ENCODE measurements at regions not wholly inside any gene's neighbourhood (a gene's known extent, or its start where the extent isn't known, plus 50 kb on each side); places are given as distances from the start of the nearest gene placed in this dataset.

DNA sequence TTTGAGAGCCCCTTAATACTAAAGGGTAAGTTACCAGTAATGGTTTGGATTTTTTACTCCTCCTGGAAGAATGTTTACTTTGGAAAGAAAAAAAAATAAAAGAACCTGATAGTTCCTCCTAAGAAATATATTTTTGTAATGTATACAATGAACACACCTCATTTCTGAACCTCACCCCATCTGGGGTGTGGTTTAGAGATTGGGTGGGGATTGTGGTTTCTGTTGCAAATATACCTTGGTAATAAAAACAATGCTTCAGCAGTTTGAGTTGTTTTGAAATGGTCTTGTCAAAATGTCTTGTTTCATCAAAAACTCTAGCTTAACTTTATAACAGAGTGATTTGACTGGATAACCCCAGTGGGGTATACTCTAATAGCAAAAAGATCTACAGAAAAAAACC is 448.9 kb upstream of the MEIS1 start:
- no peak overlapping the region for H3K4me3 ChIP-seq (ENCODE audit: insufficient read depth, low read depth, low read length)
- H3K4me1 ChIP-seq (ENCODE audit: insufficient read depth, low read length) = no peaks in the 10 kb centered on the region
- no peak overlapping the region for H3K9ac ChIP-seq (ENCODE audit: low read length)
- no peaks in the 10 kb centered on the region for H3K79me2 ChIP-seq (ENCODE audit: insufficient read depth, low read length)
- DNase-seq (ENCODE audit: low read depth) (no peak), FAIRE-seq (no peak)
- Mint-ChIP-seq H3K4me3 (ENCODE audit: unreplicated experiment) (no peak overlapping the region), H3K27me3 (ENCODE audit: low read depth, unreplicated experiment) (no peaks in the 10 kb centered on the region), H3K9me3 (ENCODE audit: unreplicated experiment) (peaks cover 1% of the 10 kb centered on the region), H3K36me3 (ENCODE audit: low read depth, unreplicated experiment) (no peaks in the 10 kb centered on the region), H3K4me1 (ENCODE audit: low read depth, unreplicated experiment) (no peaks in the 10 kb centered on the region), H3K27ac (ENCODE audit: unreplicated experiment) (no peak overlapping the region)
- no peaks in the 10 kb centered on the region for H3K9me3 ChIP-seq (ENCODE audit: insufficient read depth, low read depth, low read length)
- no peak overlapping the region for H3K27ac ChIP-seq (ENCODE audit: low read depth, low read length)
- no peaks in the 10 kb centered on the region for H3K27me3 ChIP-seq (ENCODE audit: insufficient read depth, low read length)
- no peaks in the 10 kb centered on the region for H4K20me1 ChIP-seq (ENCODE audit: insufficient read depth, low read length)
- TF ChIP-seq, protein P1, sequence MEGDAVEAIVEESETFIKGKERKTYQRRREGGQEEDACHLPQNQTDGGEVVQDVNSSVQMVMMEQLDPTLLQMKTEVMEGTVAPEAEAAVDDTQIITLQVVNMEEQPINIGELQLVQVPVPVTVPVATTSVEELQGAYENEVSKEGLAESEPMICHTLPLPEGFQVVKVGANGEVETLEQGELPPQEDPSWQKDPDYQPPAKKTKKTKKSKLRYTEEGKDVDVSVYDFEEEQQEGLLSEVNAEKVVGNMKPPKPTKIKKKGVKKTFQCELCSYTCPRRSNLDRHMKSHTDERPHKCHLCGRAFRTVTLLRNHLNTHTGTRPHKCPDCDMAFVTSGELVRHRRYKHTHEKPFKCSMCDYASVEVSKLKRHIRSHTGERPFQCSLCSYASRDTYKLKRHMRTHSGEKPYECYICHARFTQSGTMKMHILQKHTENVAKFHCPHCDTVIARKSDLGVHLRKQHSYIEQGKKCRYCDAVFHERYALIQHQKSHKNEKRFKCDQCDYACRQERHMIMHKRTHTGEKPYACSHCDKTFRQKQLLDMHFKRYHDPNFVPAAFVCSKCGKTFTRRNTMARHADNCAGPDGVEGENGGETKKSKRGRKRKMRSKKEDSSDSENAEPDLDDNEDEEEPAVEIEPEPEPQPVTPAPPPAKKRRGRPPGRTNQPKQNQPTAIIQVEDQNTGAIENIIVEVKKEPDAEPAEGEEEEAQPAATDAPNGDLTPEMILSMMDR (IDR thresholded peaks at IDR 0.05; ENCODE audit: insufficient read depth, low read depth, low read length) = no peak
- TF ChIP-seq EZH2 (IDR thresholded peaks at IDR 0.05; ENCODE audit: insufficient read depth, low read length) = no peak
- no peaks in the 10 kb centered on the region for H3K36me3 ChIP-seq (ENCODE audit: insufficient read depth, low read length)
- H2AFZ ChIP-seq (ENCODE audit: low read depth, low read length) = no peak overlapping the region
- H3K4me2 ChIP-seq (ENCODE audit: low read length) = no peak overlapping the region

DNA sequence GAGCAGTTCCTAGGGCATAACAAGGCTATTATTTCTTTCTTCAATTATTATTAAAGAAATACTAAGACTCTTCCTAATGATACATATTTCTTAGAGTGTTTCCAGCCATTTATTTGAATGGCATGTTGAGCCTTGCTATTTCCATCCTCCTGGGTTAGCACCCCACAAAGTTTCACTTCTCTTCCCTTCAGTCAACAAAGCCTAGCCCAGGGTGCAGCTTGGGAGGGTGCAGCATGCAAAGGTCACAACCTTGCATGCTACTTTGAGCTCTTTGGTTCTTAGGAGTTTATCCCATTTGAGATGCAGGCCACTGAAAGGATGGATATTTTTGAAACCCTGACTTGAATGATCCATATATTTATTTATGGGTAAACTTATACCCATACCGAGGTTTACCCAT is 454.4 kb upstream of the MEIS1 start:
- Mint-ChIP-seq H3K36me3 (ENCODE audit: low read depth, unreplicated experiment) (no peaks in the 10 kb centered on the region), H3K4me3 (ENCODE audit: unreplicated experiment) (no peak overlapping the region), H3K27me3 (ENCODE audit: low read depth, unreplicated experiment) (no peaks in the 10 kb centered on the region), H3K9me3 (ENCODE audit: unreplicated experiment) (no peaks in the 10 kb centered on the region), H3K27ac (ENCODE audit: unreplicated experiment) (no peak overlapping the region), H3K4me1 (ENCODE audit: low read depth, unreplicated experiment) (no peaks in the 10 kb centered on the region)
- H4K20me1 ChIP-seq (ENCODE audit: insufficient read depth, low read length) = no peaks in the 10 kb centered on the region
- H3K36me3 ChIP-seq (ENCODE audit: insufficient read depth, low read length) = no peaks in the 10 kb centered on the region
- H2AFZ ChIP-seq (ENCODE audit: low read depth, low read length) = no peak overlapping the region
- DNase-seq (ENCODE audit: low read depth) = no peak
- no peaks in the 10 kb centered on the region for H3K4me1 ChIP-seq (ENCODE audit: insufficient read depth, low read length)
- H3K9me3 ChIP-seq (ENCODE audit: insufficient read depth, low read depth, low read length) = no peaks in the 10 kb centered on the region
- H3K27ac ChIP-seq (ENCODE audit: low read depth, low read length) = no peak overlapping the region
- no peak overlapping the region for H3K4me3 ChIP-seq (ENCODE audit: insufficient read depth, low read depth, low read length)
- H3K4me2 ChIP-seq (ENCODE audit: low read length) = no peak overlapping the region
- TF ChIP-seq, protein P1 (IDR thresholded peaks at IDR 0.05; ENCODE audit: insufficient read depth, low read depth, low read length) = no peak
- TF ChIP-seq EZH2 (IDR thresholded peaks at IDR 0.05; ENCODE audit: insufficient read depth, low read length) = no peak
- H3K27me3 ChIP-seq (ENCODE audit: insufficient read depth, low read length) = no peaks in the 10 kb centered on the region
- H3K9ac ChIP-seq (ENCODE audit: low read length) = no peak overlapping the region
- no peak for FAIRE-seq
- H3K79me2 ChIP-seq (ENCODE audit: insufficient read depth, low read length) = no peaks in the 10 kb centered on the region

DNA sequence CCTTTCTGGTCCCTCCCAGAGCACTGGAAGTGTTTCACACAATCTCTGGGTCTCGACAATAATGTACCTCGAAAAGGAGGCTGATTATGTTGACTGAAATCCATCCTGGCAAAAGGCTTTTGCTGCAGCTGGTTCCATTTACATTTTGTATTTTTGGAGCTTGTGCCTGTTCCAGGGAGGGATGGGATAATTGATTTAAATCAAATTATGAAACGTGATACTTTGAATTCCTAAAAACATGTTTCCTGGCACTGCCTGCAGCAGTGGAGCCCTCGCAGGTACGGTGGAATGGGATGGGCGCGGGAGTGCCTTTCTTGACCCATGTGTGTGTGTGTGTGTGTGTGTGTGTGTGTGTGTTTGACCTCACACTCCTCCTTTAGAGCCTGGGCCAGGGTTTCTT is 455.5 kb upstream of the MEIS1 start:
- FAIRE-seq = no peak
- no peak overlapping the region for H3K4me2 ChIP-seq (ENCODE audit: low read length)
- no peaks in the 10 kb centered on the region for H4K20me1 ChIP-seq (ENCODE audit: insufficient read depth, low read length)
- H3K27ac ChIP-seq (ENCODE audit: low read depth, low read length) = no peak overlapping the region
- no peaks in the 10 kb centered on the region for H3K27me3 ChIP-seq (ENCODE audit: insufficient read depth, low read length)
- no peaks in the 10 kb centered on the region for H3K79me2 ChIP-seq (ENCODE audit: insufficient read depth, low read length)
- no peaks in the 10 kb centered on the region for H3K4me1 ChIP-seq (ENCODE audit: insufficient read depth, low read length)
- H3K9me3 Mint-ChIP-seq (ENCODE audit: unreplicated experiment) = no peaks in the 10 kb centered on the region
- no peak for DNase-seq (ENCODE audit: low read depth)
- no peak for TF ChIP-seq EZH2 (IDR thresholded peaks at IDR 0.05; ENCODE audit: insufficient read depth, low read length)
- TF ChIP-seq, protein P1 (IDR thresholded peaks at IDR 0.05; ENCODE audit: insufficient read depth, low read depth, low read length) = no peak
- no peak overlapping the region for H3K27ac Mint-ChIP-seq (ENCODE audit: unreplicated experiment)
- H3K9me3 ChIP-seq (ENCODE audit: insufficient read depth, low read depth, low read length) = no peaks in the 10 kb centered on the region
- no peak overlapping the region for H3K9ac ChIP-seq (ENCODE audit: low read length)
- H2AFZ ChIP-seq (ENCODE audit: low read depth, low read length) = no peak overlapping the region
- H3K4me1 Mint-ChIP-seq (ENCODE audit: low read depth, unreplicated experiment) = no peaks in the 10 kb centered on the region
- no peaks in the 10 kb centered on the region for H3K27me3 Mint-ChIP-seq (ENCODE audit: low read depth, unreplicated experiment)
- H3K36me3 ChIP-seq (ENCODE audit: insufficient read depth, low read length) = no peaks in the 10 kb centered on the region
- no peaks in the 10 kb centered on the region for H3K36me3 Mint-ChIP-seq (ENCODE audit: low read depth, unreplicated experiment)
- H3K4me3 ChIP-seq (ENCODE audit: insufficient read depth, low read depth, low read length) = no peak overlapping the region
- H3K4me3 Mint-ChIP-seq (ENCODE audit: unreplicated experiment) = no peak overlapping the region
